ENCODE measurements at regions not wholly inside any gene's neighbourhood (a gene's known extent, or its start where the extent isn't known, plus 50 kb on each side); places are given as distances from the start of the nearest gene placed in this dataset.

- no peak for TF ChIP-seq CTCF (IDR thresholded peaks at IDR 0.05; ENCODE audit: extremely low read depth, insufficient read depth, missing control alignments)
- no peak for DNase-seq (ENCODE audit: low spot score)
- in situ Hi-C loops (cut with MboI; ENCODE audit: low pct_unique_long_range_greater_than_20kb, low sequenced_read_pairs, unreplicated experiment): no loop called here
Observed at GRCh38 chr1:59188413-59189213, 108.3 kb upstream of the FGGY start.

- TF ChIP-seq CTCF (IDR thresholded peaks at IDR 0.05; ENCODE audit: extremely low read depth, insufficient read depth, missing control alignments): no peak
- in situ Hi-C loops (cut with MboI; ENCODE audit: low pct_unique_long_range_greater_than_20kb, low sequenced_read_pairs, unreplicated experiment): no loop called here
- DNase-seq (ENCODE audit: low spot score): no peak
Observed at GRCh38 chr1:59193443-59194093, 103.3 kb upstream of the FGGY start.

GRCh38 chr1:59194621-59195020, 102.3 kb upstream of the FGGY start:
- in situ Hi-C loops (cut with MboI; ENCODE audit: low pct_unique_long_range_greater_than_20kb, low sequenced_read_pairs, unreplicated experiment): no loop called here
- TF ChIP-seq CTCF (IDR thresholded peaks at IDR 0.05; ENCODE audit: extremely low read depth, insufficient read depth, missing control alignments): no peak
- no peak for DNase-seq (ENCODE audit: low spot score)

GRCh38 chr1:59195151-59195550, 101.7 kb upstream of the FGGY start:
- no peak for DNase-seq (ENCODE audit: low spot score)
- in situ Hi-C loops (cut with MboI; ENCODE audit: low pct_unique_long_range_greater_than_20kb, low sequenced_read_pairs, unreplicated experiment): no loop called here
- TF ChIP-seq CTCF (IDR thresholded peaks at IDR 0.05; ENCODE audit: extremely low read depth, insufficient read depth, missing control alignments): no peak

- no peak for DNase-seq (ENCODE audit: low spot score)
- in situ Hi-C loops (cut with MboI; ENCODE audit: low pct_unique_long_range_greater_than_20kb, low sequenced_read_pairs, unreplicated experiment): no loop called here
- no peak for TF ChIP-seq CTCF (IDR thresholded peaks at IDR 0.05; ENCODE audit: extremely low read depth, insufficient read depth, missing control alignments)
Observed at GRCh38 chr1:59198564-59198963, 98.3 kb upstream of the FGGY start.

GRCh38 chr1:59199147-59199546, 97.7 kb upstream of the FGGY start:
- TF ChIP-seq CTCF (IDR thresholded peaks at IDR 0.05; ENCODE audit: extremely low read depth, insufficient read depth, missing control alignments): no peak
- DNase-seq (ENCODE audit: low spot score): no peak
- in situ Hi-C loops (cut with MboI; ENCODE audit: low pct_unique_long_range_greater_than_20kb, low sequenced_read_pairs, unreplicated experiment): no loop called here
